Testis (tissue), 2 donors: ENCODE measurements at regions not wholly inside any gene's neighbourhood (a gene's known extent, or its start where the extent isn't known, plus 50 kb on each side); places are given as distances from the start of the nearest gene placed in this dataset.

Experiments
- POLR2A ChIP-seq: fragments of 450-650 bp; IDR thresholded peaks from one replicate; pipeline ENCODE4 v1.6.1; 2017; ENCODE audit warnings: antibody characterized with exemption, mild to moderate bottlenecking, moderate library complexity
- TF ChIP-seq, protein P1 (sequence below), 3 experiments: fragments of 450-650 bp in 2 of 3; fragments of 200-600 bp in 1 of 3; sonication (generic) in 1 of 3; IDR thresholded peaks; one replicate each; pipeline ENCODE4 v1.5.1; 2016 to 2019; ENCODE audit warnings: antibody characterized with exemption in 3 of 3, mild to moderate bottlenecking in 2 of 3, moderate library complexity in 1 of 3

DNA sequence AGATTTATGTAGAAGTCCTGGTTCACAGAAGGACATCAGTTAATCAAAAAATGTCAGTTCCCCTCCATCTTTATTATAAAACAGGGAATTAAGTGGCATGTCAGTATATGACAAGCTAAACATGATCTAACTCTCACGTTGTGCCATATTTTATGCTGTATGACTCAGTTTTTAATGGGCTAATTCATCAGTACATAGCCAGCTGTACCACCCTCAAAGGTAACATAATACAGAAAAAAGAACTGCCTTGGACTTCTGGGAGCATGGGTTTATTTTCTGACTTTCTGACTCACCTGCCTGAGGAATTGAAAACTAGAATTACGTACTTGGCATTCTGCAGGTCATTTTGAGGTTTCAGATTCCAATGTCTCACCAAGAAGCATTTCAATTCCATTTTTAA lies 135.7 kb downstream of the CMPK2 start:
- TF ChIP-seq, protein P1, sequence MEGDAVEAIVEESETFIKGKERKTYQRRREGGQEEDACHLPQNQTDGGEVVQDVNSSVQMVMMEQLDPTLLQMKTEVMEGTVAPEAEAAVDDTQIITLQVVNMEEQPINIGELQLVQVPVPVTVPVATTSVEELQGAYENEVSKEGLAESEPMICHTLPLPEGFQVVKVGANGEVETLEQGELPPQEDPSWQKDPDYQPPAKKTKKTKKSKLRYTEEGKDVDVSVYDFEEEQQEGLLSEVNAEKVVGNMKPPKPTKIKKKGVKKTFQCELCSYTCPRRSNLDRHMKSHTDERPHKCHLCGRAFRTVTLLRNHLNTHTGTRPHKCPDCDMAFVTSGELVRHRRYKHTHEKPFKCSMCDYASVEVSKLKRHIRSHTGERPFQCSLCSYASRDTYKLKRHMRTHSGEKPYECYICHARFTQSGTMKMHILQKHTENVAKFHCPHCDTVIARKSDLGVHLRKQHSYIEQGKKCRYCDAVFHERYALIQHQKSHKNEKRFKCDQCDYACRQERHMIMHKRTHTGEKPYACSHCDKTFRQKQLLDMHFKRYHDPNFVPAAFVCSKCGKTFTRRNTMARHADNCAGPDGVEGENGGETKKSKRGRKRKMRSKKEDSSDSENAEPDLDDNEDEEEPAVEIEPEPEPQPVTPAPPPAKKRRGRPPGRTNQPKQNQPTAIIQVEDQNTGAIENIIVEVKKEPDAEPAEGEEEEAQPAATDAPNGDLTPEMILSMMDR (IDR thresholded peaks at IDR 0.05), result no peak
- TF ChIP-seq POLR2A, result no peak
